Esophagus muscularis mucosa (tissue), 4 donors: ENCODE measurements at regions not wholly inside any gene's neighbourhood (a gene's known extent, or its start where the extent isn't known, plus 50 kb on each side); places are given as distances from the start of the nearest gene placed in this dataset.

Experiments used
- DNase-seq: peaks from one replicate; pipeline ENCODE4 v3.0.0-alpha.2; 2017; ENCODE audit errors: extremely low spot score
- H3K27ac ChIP-seq, 4 donors: fragments of 200-600 bp; sonication (generic); replicated peaks in 1 of 4; 1 replicate in 3 of 4; 2 replicates in 1 of 4; pipeline ENCODE4 v1.5.1; 2016 to 2019; ENCODE audit warnings: mild to moderate bottlenecking in 1 of 4
- H3K27me3 ChIP-seq, 4 donors: fragments of 200-600 bp; sonication (generic); one replicate each; pipeline versions ENCODE4 v1.5.1 to v1.6.0; 2016 to 2019
- H3K36me3 ChIP-seq, 4 donors: fragments of 200-600 bp; sonication (generic); one replicate each; pipeline ENCODE4 v1.5.1; 2016 to 2019
- H3K4me1 ChIP-seq, 4 donors: fragments of 200-600 bp; sonication (generic); one replicate each; pipeline ENCODE4 v1.5.1; 2016 to 2019
- H3K4me3 ChIP-seq, 4 donors: fragments of 200-600 bp; sonication (generic); 1 replicate in 2 of 4; 2 replicates in 2 of 4; pipeline ENCODE4 v1.5.1; 2016 to 2019; ENCODE audit warnings: mild to moderate bottlenecking in 4 of 4, moderate library complexity in 1 of 4
- H3K9me3 ChIP-seq, 4 donors: fragments of 200-600 bp; sonication (generic); 1 replicate in 3 of 4; 2 replicates in 1 of 4; pipeline ENCODE4 v1.5.1; 2016 to 2019
- EP300 ChIP-seq: sonication (generic); formaldehyde crosslinking; IDR thresholded peaks from one replicate; pipeline ENCODE4 v1.6.1; 2017; ENCODE audit warnings: antibody characterized with exemption
- POLR2A ChIP-seq: fragments of 450-650 bp; IDR thresholded peaks from one replicate; pipeline ENCODE4 v1.6.1; 2017; ENCODE audit warnings: antibody characterized with exemption, moderate library complexity, mild to moderate bottlenecking, low read depth
- POLR2AphosphoS5 ChIP-seq, 2 donors: sonication (generic); formaldehyde crosslinking; IDR thresholded peaks; one replicate each; pipeline ENCODE4 v1.6.1; 2017; ENCODE audit warnings: antibody characterized with exemption in 2 of 2
- WGBS: methylation state at CpG from one replicate; pipeline ENCODE4 v1.1.5; 2018; 5-methylcytosine and 5-hydroxymethylcytosine counted together
- intact Hi-C: fragments of 100-400 bp; cut with DNase I; formaldehyde crosslinking; loops from one replicate; pipeline ENCODE4 v1.15.1; 2023
- TF ChIP-seq, protein P1 (sequence below), 3 experiments: fragments of 200-600 bp in 2 of 3; fragments of 450-650 bp in 1 of 3; sonication (generic) in 2 of 3; IDR thresholded peaks; one replicate each; pipeline ENCODE4 v1.5.1; 2017 to 2019; ENCODE audit warnings: antibody characterized with exemption in 3 of 3, mild to moderate bottlenecking in 2 of 3, moderate library complexity in 1 of 3

DNA sequence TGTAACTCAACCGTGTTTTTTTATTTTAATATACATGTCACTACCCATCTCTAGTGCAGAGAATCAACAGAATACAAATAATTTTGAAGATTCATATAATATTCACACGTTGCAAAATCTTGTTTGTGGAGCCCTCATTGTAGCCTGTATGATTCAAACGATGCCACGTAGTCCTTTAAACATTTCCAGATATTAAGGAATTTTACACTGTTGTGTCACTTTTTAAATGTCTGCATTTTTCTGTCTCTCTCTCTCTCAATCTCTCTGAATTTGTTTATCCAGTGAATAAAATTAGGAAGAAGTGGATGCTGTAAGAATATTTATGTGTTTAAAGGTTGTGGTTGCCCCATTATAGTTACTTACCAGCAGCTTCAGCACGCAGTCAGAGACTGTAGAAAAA lies 262.0 kb downstream of the PAX1 start:
- Histone ChIP-seq H3K36me3 (no peaks in the 10 kb centered on the region), H3K27ac (no peak overlapping the region), H3K27me3 (no peaks in the 10 kb centered on the region), H3K9me3 (no peaks in the 10 kb centered on the region), H3K4me1 (no peaks in the 10 kb centered on the region), H3K4me3 (no peak overlapping the region)
- intact Hi-C loops, result no loop called here
- WGBS, result 69% methylated on average over 5 of the region's 5 CpGs
- no peak for DNase-seq
- TF ChIP-seq, protein P1, sequence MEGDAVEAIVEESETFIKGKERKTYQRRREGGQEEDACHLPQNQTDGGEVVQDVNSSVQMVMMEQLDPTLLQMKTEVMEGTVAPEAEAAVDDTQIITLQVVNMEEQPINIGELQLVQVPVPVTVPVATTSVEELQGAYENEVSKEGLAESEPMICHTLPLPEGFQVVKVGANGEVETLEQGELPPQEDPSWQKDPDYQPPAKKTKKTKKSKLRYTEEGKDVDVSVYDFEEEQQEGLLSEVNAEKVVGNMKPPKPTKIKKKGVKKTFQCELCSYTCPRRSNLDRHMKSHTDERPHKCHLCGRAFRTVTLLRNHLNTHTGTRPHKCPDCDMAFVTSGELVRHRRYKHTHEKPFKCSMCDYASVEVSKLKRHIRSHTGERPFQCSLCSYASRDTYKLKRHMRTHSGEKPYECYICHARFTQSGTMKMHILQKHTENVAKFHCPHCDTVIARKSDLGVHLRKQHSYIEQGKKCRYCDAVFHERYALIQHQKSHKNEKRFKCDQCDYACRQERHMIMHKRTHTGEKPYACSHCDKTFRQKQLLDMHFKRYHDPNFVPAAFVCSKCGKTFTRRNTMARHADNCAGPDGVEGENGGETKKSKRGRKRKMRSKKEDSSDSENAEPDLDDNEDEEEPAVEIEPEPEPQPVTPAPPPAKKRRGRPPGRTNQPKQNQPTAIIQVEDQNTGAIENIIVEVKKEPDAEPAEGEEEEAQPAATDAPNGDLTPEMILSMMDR (IDR thresholded peaks at IDR 0.05), result no peak
- no peak for TF ChIP-seq EP300
- TF ChIP-seq POLR2AphosphoS5 (IDR thresholded peaks at IDR 0.05), result no peak
- TF ChIP-seq POLR2A, result no peak

DNA sequence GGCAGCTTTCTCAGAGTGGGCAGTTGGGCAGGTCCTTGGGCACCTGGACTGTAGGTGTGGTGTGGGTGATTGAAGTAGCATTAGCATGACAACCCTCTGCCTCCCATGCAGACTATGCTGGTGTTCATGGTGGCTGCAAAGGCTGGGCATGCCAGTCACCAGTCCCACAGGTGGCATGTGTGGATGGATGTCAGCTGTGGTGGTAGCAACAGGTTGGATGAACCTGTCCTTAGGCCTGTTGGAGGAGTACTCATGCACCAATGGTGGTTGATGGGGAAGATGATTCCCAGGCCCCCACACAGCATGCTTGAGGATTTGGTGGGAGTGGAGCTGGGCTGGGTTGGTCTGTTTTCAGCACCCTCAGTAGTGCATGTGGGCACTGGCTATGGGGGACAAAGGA lies 251.1 kb downstream of the PAX1 start:
- TF ChIP-seq, protein P1 (IDR thresholded peaks at IDR 0.05), result no peak
- no peak for TF ChIP-seq EP300
- TF ChIP-seq POLR2AphosphoS5 (IDR thresholded peaks at IDR 0.05), result no peak
- no peak for TF ChIP-seq POLR2A

DNA sequence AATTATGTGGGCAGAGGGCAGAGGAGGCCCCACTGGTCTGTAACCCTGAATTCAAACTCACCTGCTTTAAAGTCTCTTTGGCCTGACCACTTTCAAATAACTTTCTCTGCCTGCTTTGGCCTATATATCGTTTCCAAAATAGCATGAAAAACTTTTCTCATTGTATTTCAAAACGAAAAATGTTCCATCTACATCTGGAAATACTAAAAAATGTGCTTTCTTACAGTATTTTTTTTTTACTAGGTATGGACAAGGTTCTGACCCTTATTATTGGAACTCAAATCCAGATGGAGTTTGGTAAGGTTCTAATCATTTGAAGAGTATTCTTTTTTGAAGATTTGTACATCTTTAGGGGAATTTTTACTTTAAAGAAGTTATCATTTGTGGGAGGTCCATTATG lies 241.9 kb downstream of the PAX1 start:
- intact Hi-C loops, result no loop called here
- H3K4me1 ChIP-seq, result no peaks in the 10 kb centered on the region
- WGBS, result 65% methylated on average over 2 of the region's 2 CpGs

More for the DNA sequence above, 251.1 kb downstream of the PAX1 start:
- intact Hi-C loops, result no loop called here
- Histone ChIP-seq H3K27me3 (no peaks in the 10 kb centered on the region), H3K4me3 (no peak overlapping the region), H3K36me3 (no peaks in the 10 kb centered on the region), H3K27ac (no peak overlapping the region), H3K4me1 (no peaks in the 10 kb centered on the region), H3K9me3 (peaks cover 0 to 15% (median 0%) of the 10 kb centered on the region in 4 donors)
- no peak for DNase-seq

DNA sequence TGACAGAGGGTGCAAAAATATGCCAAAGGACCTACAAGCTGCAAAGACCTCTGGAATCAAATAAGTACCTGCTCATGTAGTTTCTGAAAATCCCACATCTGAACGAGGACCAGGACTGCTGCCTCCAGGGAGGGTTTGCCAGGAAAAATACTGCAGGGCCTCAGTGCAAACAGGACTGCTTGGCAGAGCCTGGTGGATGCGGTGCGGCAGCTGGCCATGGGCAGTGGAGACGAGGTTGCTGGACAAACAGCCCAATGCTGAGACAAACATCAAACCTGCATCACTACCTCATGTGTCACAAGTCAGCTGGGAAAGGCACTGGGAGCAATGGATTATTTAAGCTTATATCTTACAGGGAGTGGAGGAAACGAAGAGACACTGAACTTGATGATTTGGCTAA lies 238.8 kb downstream of the PAX1 start:
- intact Hi-C loops, result no loop called here
- no peak for DNase-seq
- 78% methylated on average over 5 of the region's 5 CpGs for WGBS

More for the DNA sequence above, 241.9 kb downstream of the PAX1 start:
- H3K27me3 ChIP-seq, result no peaks in the 10 kb centered on the region
- no peak overlapping the region for H3K27ac ChIP-seq
- H3K4me3 ChIP-seq, result no peak overlapping the region
- TF ChIP-seq EP300, result no peak
- no peak for TF ChIP-seq POLR2A
- TF ChIP-seq, protein P1 (IDR thresholded peaks at IDR 0.05), result no peak
- TF ChIP-seq POLR2AphosphoS5 (IDR thresholded peaks at IDR 0.05), result no peak
- H3K36me3 ChIP-seq, result no peaks in the 10 kb centered on the region
- no peak for DNase-seq
- H3K9me3 ChIP-seq, result no peaks in the 10 kb centered on the region

More for the DNA sequence above, 238.8 kb downstream of the PAX1 start:
- no peaks in the 10 kb centered on the region for H3K36me3 ChIP-seq
- H3K9me3 ChIP-seq, result no peaks in the 10 kb centered on the region
- no peak overlapping the region for H3K27ac ChIP-seq
- no peaks in the 10 kb centered on the region for H3K4me1 ChIP-seq
- H3K4me3 ChIP-seq, result no peak overlapping the region
- TF ChIP-seq, protein P1 (IDR thresholded peaks at IDR 0.05), result no peak
- TF ChIP-seq POLR2AphosphoS5 (IDR thresholded peaks at IDR 0.05), result no peak
- TF ChIP-seq POLR2A, result no peak
- TF ChIP-seq EP300, result no peak
- no peaks in the 10 kb centered on the region for H3K27me3 ChIP-seq
